GM19238 (cell line): ENCODE measurements at regions not wholly inside any gene's neighbourhood (a gene's known extent, or its start where the extent isn't known, plus 50 kb on each side); places are given as distances from the start of the nearest gene placed in this dataset.

Source experiments
- DNase-seq: peaks from one replicate; pipeline ENCODE4 v3.0.0; 2011; ENCODE audit warnings: low spot score; ENCODE audit not compliant: insufficient read length

- no peak for DNase-seq
These were observed 283.0 kb upstream of the CDH4 start for GRCh38 chr20:60968853-60969720.

- DNase-seq, result no peak
These were observed 281.5 kb upstream of the CDH4 start for GRCh38 chr20:60970601-60971000.

GRCh38 chr20:60974022-60974421 lies 278.0 kb upstream of the CDH4 start:
- DNase-seq, result no peak

GRCh38 chr20:60974441-60974945 lies 277.6 kb upstream of the CDH4 start:
- DNase-seq, result no peak

GRCh38 chr20:60976139-60976538 lies 275.9 kb upstream of the CDH4 start:
- no peak for DNase-seq

GRCh38 chr20:60976913-60977312 lies 275.1 kb upstream of the CDH4 start:
- DNase-seq, result no peak

GRCh38 chr20:60977901-60978300 lies 274.2 kb upstream of the CDH4 start:
- no peak for DNase-seq

- no peak for DNase-seq
These were observed 267.4 kb upstream of the CDH4 start for GRCh38 chr20:60984666-60985065.

- DNase-seq, result no peak
These were observed 265.4 kb upstream of the CDH4 start for GRCh38 chr20:60986506-60987156.

- no peak for DNase-seq
These were observed 262.0 kb upstream of the CDH4 start for GRCh38 chr20:60990061-60990460.

GRCh38 chr20:60990643-60991042 lies 261.4 kb upstream of the CDH4 start:
- no peak for DNase-seq

- DNase-seq, result no peak
These were observed 258.5 kb upstream of the CDH4 start for GRCh38 chr20:60993433-60994044.

- DNase-seq, result no peak
These were observed 252.8 kb upstream of the CDH4 start for GRCh38 chr20:60999250-60999649.

- no peak for DNase-seq
These were observed 250.0 kb upstream of the CDH4 start for GRCh38 chr20:61002090-61002489.

GRCh38 chr20:61014491-61014890 lies 237.6 kb upstream of the CDH4 start:
- DNase-seq, result no peak

GRCh38 chr20:61015602-61016001 lies 236.5 kb upstream of the CDH4 start:
- DNase-seq, result no peak

- no peak for DNase-seq
These were observed 232.7 kb upstream of the CDH4 start for GRCh38 chr20:61019322-61019721.

GRCh38 chr20:61023612-61024011 lies 228.4 kb upstream of the CDH4 start:
- no peak for DNase-seq

- no peak for DNase-seq
These were observed 227.7 kb upstream of the CDH4 start for GRCh38 chr20:61024390-61024789.

- DNase-seq, result no peak
These were observed 226.5 kb upstream of the CDH4 start for GRCh38 chr20:61025536-61025935.

- no peak for DNase-seq
These were observed 225.9 kb upstream of the CDH4 start for GRCh38 chr20:61026173-61026572.

GRCh38 chr20:61026731-61027130 lies 225.3 kb upstream of the CDH4 start:
- DNase-seq, result no peak
